GM03348 (cell line): ENCODE measurements at regions not wholly inside any gene's neighbourhood (a gene's known extent, or its start where the extent isn't known, plus 50 kb on each side); places are given as distances from the start of the nearest gene placed in this dataset.
A peak's percentile ranks its signal among the peaks of the same experiment; 100 is the strongest.
"Not testable (repeated sequence)": the region's sequence is repeated elsewhere in the genome, so short reads cannot be mapped to it uniquely, and the experiment has no call there.

Experiments used
- DNase-seq: peaks from one replicate; pipeline ENCODE4 v3.0.0; 2012; ENCODE audit warnings: low spot score

DNA sequence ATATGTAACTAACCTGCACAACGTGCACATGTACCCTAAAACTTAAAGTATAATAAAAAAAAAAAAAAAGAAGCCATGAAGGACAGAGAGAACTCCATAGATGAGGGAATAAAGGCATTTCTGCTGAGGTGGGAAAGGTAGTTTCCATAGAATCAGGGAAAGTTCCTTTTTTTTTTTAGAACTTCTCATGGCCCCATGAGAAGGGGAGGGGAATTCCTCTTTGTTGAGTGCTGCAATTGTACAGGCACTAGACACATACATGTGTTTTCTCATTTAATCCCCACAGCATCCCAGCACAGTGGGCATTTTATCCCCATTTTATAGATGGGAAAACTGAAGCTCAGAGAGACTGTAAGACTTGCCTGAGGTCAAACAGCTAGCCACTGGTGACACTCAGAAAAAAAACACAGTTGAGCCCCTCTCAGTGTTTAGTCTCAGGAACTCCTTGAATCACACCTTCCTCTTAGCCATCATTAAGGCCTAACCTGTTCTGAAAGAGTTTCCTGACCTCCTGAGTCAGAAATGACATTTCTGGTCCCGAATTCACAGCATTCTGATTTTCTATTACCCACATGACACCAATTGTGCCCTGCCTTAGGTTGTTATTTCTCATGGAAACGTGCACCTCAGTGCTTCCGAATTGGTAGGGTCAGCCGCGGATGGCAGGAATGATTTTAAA, 189.3 kb upstream of the G2E3 start:
- DNase-seq = no peak

DNA sequence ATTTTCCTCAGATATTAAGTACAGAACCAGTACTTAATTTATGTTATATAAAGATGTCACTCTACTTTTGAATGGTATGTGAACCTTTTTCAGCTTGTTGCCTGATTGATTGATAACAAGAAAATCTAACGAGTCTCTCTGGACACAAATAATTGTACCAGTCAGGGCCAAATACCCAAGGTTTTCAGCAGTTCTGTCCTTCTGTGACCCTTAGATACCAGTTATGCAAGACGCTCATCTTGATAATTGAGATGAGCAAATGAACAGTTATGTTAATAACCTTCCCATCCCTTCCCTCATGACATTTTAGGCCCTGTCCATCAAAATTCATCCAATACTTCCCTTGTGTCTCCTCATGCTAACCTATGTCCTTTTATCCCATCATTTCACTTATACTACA, 185.9 kb upstream of the G2E3 start:
- no peak for DNase-seq

DNA sequence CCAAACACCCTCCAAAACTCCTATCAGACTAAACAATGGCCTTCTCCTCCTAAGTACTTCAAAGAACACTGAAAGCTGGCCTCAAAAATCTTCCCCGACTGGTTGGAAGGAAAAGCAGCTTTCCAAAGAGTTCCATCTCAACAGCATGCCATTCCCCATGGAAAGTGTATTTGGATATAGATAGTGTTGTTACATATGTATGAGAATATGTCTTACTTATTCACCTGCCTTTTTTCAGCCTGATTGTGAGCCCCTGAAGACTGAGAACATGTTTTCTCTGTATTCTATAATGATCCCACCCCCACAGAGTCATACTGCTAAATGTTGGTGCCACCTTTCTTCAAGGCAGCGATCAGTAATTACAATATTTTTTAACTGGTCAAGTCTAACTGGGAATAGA, 185.4 kb upstream of the G2E3 start:
- DNase-seq = no peak

DNA sequence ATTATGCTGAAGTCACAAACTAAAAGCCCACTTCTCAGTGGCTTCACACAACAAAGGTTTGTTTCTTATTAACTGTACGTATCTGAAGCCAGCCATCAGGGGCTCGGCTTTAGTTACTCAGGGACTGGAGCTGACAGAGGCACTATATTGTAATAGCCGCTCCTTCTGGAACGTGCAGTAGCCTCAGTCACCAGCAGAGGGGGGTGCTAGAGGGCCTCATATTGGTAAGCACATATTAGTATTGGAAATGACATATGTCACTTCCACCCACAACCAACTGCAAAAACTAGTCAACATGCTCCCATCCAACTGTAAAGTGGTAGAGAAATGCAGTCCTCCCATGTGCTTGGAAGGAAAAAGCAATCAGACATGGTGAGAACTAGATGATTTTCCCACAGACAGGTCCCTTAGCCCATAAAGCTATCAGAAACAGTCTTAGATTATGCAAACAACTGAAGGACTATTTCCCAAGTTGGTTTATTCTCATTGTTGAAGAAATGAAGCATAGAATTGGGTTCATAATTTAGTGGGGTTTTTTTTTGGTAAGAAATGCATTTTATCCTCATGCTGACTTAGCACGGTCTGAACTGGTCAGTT, 183.6 kb upstream of the G2E3 start:
- peak; percentile 66 for DNase-seq

DNA sequence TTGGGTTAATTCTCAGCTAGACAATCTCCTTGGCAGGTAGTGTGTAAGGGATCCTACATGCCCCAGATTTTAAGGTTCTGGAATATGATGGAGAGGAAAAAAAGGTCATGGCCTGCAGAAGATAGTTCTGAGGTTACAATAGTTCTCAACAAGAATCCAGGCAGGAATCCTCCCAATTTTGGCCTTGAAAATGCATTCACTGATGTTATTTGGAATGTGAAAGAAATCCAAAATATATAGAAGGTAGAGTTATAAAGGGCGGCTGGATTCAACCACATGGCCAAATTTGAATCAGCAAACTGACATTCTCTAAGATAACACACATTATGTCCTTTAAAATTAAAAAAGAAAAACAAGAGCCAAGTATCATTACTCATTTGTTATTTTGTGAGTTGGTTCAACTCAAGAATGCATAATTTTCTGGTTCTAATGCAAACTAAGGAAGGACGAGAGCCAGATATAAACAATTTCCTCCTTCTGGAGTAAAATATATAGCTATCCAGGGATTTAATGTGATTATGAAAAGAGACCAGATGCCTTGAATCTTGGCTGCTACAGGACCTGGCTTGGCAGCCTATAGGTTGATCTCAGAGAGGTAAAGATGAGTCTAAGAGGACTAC, 177.0 kb upstream of the G2E3 start:
- no peak for DNase-seq

DNA sequence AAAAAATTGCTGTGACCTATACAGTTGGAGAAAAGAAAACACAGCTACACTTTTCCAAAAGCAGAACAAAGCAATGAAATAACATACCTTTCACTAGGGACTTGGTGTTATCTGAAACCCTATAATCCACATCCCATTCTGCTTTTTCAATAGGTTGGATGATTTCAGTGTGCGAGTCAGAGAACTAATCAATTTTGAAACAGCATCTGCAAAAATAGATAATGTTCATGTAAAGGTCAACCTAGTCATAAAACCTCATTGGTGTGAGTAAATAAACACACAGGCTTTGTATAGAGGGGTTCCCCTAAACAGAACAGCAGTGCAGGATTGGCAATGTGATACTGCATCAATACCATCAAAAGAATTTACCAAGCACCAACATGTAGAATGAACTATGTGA, 173.0 kb upstream of the G2E3 start:
- no peak for DNase-seq

DNA sequence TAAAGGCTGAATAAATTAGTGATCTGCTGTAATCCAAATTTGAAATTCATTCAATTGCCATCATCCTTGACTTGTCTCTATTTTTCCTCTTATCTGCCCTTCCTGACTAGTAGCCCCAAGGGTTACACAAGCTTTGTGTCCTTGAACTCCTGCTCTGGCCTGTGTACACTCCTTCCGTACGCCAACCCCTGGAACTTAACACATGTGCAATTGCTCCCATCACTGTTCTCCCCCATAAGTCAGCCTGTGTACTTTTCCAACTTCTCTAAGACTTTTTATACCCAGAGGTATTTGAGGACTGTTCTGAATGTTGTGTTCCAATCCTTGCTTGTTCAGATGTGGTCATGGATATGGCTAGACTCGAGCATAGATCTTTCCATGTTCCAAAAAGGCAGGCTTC, 171.1 kb upstream of the G2E3 start:
- DNase-seq = no peak

DNA sequence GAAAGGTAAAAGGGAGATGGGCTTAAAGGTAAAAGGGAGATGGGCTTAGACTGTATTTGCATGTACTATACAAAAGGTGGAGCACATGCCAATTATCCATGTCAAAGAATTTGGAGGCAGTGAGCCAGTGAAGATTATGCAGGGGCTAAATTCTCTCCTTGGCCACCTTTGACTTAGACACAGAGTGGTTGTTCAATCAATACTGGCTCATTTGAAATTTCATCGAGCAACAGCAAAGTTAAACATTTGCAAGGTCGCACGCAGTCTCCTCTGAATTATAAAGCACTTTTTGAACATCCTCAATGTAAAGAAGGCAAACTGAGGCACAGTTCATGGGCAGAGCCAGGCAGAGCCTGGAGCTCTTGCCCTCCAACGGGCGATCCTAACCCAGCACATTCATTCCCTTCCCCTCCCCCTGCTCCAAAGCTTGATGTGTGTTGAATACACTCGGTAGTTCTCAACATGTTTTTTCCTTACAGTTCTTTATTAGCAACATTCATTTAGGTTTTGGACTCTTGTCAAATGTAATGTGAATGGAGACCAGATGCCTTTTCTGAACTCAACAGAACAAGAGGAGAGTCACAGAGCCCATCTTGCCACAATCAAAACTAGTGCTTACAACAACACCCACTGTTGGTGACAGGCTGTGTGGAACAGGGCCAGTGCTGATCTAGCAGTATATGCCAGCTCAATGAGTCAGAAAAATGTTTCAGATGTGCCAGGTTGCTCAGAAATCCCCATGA, 169.7 kb upstream of the G2E3 start:
- no peak for DNase-seq

DNA sequence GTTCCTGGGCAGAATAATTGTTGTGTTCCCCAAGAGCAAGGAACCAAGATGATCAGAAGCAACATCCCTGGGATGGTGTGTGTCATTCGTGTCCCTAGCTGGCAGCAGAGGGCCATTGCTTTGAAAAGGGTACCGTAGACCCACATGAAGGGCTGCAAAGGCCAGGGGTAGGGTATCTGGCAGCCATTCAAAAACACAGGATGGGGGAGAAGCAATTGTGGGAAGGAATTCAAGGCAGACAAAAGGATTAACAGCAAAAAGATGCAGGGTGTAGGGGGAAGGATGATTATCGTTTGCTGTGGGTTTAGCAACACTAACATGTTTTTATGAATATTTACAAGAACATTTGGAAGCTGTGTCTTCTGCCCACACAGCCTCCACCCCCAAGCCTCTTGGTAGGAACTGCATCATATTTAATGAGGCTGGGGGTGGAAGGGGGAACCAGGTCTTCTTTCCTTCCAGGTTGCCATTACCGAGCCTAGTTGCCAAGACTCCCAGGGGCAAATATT, 169.0 kb upstream of the G2E3 start:
- DNase-seq = no peak

DNA sequence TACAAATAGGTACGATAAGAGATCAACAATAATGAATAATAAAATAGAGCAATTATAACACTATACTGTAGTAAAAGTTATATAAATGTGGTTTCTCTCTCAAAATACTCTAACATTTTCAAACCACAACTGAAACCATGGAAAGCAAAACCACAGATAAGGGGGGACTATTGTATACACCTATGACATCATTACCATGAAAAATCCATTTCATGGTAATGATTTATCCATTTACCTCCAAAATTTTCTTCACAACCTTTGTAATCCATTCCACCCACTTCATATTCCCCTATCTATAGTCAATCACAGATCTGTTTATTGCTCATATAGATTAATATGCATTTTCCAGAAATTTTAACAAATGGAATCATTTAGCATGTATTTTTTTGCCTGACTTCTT, 163.9 kb upstream of the G2E3 start:
- DNase-seq = no peak

DNA sequence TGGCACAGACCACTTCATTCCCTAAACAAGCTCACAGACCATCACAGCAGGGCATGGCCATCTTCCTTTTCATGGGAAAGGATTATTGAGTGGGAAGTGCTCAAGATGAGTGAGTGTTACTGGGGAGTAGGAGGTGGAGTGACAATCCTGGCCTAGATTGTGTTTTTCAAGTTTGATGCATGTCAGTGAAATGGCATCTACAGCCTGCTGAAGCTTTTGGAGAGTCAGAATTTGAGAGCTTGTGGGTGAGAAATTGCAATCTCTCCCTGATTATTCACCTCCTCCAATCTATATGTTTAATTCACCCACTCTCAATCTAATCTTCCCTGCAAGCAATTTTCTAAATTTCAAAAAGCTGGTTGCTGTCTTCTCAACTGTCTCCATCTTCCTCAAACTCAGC, 156.1 kb upstream of the G2E3 start:
- DNase-seq = no peak

DNA sequence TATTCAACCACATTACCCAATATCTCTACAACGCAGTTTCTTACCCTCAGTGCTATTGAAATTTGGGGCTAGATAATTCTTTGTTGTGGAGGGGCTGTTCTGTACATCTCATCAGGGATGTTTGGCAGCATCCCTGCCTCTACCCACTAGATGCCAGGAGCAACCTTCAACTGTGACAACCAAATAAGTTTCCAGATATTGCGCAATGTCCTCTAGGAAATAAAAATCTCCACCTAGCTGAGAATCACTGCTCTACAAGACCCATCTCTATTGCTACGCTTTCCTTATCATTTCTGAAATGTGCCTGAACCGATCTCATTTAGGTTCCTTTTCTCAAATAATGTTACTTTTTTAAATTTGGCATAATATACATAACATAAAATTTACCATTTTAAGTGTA, 155.2 kb upstream of the G2E3 start:
- DNase-seq = no peak

DNA sequence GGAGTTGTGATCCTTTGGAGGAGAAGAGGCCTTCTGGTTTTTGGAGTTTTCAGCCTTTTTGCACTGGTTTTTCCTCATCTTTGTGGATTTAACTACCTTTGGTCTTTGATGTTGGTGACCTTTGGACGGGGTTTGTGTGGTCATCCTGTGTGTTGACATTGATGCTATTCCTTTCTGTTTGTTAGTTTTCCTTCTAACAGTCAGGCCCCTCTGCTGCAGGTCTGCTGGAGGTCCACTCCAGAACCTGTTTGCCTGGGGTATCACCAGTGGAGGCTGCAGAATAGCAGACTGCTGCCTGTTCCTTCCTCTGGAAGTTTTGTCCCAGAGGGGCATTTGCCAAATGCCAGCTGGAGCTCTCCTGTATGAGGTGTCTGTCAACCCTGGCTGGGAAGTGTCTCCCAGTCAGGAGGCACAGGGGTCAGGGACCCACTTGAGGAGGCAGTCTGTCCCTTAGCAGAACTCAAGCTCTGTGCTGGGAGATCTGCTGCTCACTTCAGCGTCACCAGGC, 149.4 kb upstream of the G2E3 start:
- DNase-seq = not testable (repeated sequence)

DNA sequence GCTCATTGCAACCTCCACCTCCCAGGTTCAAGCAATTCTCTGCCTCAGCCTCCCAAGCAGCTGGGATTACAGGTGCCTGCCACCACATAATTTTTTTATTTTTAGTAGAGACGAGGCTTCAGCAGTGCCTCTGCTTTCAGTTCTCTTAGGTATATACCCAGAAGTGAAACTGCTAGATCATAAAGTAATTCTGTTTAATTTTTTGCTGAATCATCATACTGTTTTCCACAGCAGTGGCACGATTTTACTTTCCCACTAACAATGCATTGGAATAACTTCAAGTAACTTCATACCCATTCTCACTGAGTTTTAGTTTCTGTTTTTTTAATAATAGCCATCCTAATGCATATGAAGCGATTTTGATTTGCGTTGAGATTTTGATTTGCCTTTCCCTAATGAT, 148.0 kb upstream of the G2E3 start:
- no peak for DNase-seq

DNA sequence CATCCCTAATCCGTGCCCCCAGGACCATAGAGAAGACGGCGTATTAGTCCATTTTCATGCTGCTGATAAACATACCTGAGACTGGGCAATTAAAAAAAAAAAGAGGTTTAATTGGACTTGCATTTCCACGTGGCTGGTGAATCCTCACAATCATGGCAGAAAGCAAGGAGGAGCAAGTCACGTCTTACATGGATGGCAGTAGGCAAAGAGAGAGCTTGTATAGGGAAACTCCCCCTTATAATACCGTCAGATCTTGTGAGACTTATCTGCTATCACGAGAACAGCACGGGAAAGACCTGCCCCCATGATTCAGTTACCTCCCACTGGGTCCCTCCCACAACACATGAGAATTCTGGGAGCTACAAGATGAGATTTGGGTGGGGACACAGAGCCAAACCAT, 145.8 kb upstream of the G2E3 start:
- DNase-seq = not testable (repeated sequence)

DNA sequence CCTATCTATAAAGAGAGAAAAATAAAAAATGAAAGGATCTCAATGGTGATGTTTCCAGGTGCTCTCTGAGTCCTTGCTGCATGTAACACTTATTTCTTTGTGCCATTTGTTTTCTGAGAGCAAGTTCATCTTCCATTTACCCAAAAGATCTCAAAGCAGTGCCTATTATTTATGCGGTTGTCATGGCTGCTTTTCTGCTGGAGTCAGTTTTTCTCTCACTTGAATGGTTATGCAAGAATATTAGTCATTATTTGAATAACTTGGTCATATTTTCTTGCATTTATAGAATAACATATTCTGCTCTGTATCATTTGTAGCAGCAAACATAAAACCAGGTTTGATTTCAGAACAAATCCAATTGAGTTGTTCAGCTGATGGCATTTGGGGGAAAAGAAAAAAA, 141.8 kb upstream of the G2E3 start:
- no peak for DNase-seq

DNA sequence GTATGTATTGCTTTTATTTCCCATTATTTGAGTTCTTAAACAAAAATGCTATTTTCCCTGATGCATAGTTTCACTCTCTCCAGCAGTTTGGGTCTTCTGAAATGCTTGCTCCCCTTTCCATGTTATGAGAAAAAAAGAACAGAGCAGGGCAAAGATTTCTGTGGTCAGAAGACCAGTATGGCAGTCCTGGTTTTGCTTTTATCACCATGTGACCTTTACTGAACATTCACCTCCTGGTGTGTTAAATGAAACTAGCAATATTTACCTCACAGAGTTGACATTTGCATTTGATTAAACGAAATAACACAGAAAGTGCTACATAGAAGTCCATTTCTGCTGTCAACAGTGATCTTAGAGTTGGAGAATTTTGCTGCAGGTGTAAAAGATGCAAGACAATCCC, 141.0 kb upstream of the G2E3 start:
- DNase-seq = no peak

DNA sequence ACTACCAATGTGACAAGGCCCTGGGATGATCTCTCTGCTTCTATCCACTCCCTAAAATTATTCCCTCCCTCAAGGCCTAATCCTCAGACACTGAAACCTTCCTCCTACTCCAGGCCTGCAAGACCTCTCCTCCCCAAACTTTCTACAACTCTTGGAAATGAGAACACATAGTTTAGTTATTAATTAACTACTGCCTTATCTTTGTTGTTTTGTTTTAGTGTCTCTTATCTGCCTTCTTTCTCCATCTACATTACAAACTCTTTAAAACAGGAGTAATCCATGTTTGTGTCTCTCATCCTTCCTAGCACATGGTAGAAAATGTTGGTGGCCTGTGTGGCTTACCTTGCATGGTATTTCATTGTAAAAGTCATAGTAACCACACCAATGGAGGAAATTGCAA, 139.9 kb upstream of the G2E3 start:
- no peak for DNase-seq

DNA sequence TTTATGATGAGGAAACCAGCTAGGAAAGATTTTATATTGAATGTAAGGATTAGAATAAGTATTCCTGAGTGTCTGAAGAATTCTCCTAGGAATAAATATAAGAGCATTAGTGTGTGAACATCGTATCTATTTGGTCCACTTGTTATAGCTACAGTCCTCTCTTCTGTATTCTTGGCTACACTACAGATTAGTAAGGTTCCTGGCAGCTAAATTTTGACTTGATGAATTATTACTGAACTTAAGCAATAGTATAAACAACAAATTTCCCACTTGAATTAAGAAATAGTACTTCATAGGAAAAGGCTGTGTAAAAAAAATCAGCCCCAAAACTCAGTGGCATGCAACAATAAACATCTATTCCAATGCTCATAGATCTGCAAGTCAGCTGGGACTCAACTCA, 138.4 kb upstream of the G2E3 start:
- DNase-seq = no peak

DNA sequence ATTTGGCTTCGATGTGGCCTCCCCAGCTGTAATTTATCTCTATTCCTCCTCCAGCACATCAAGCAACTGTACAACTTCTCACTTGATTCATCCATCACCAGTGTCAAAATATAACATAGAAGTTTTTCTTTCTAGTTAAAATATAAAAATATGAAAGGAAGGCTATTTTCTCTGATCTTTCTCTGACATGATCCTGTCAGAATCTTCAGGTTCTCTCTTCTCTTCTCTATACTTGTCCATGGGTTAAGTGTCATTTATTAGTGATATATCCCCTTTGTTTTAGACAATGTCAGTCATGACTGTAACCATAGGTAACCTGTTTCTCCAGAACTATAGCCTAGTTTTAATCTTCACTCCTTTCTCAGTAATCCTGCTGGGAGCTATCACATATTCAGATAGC, 132.5 kb upstream of the G2E3 start:
- no peak for DNase-seq

DNA sequence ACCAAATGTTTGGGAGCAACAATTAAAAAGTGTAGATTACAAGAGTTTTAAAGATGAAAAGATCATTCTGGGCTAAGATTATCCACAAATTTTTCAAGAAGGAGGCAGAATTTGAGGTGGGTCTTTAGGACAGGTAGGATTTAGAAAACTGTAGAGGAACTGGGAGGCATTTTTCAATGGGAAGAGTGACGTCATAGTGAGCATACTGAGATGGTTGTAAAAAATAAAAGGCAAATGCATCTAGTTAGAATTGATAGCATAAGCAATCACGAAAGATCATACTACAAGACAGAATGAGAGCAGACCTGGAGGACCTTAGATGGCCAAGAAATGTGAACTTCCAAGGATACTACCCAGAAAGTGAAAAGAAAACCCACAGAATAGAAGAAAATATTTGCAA, 131.6 kb upstream of the G2E3 start:
- DNase-seq = no peak

DNA sequence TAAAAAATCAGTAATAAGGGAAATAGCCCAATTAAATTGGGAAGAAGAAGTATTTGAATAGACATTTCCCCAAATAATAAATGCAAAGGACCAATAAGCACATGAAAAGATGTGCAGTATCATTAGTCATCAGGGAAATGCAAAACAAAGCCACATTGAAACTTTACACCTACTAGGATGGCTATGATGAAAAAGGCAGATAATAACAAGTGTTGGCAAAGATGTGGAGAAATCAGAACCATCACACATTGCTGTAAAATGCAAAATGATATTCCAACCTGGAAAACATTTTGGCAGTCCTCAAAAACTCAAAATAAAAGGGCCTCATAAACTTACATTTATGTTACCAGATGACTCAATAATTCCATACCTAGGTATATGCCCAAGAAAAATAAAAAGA, 131.1 kb upstream of the G2E3 start:
- DNase-seq = no peak

DNA sequence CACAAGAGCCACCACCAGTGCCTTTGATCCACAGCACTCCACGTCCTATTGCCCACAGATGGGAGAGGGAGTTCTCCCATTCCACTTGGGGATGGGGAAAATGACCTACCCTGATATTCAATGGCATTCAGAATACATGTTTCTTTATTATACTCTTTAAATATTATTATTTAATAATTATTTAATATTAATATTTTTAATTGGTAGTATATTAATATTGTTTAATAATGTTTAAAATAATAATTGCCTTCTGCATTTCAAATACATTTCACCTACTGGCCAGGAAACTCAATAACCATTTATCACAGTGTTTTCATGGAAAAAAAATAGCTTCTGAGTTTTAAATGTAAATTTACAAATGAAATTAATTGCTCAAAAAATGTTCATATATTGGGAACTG, 127.4 kb upstream of the G2E3 start:
- DNase-seq = no peak
